HEK293T (cell line): ENCODE measurements at regions not wholly inside any gene's neighbourhood (a gene's known extent, or its start where the extent isn't known, plus 50 kb on each side); places are given as distances from the start of the nearest gene placed in this dataset.

Experiments
- CTCF ChIA-PET: fragments of 350-600 bp; formaldehyde crosslinking; extraction: SDS; loops from one replicate; lab custom pipeline; 2021; ENCODE audit warnings: antibody characterized with exemption, inconsistent platforms; lab: Yijun Ruan, JAX
- POLR2A ChIA-PET: fragments of 350-600 bp; formaldehyde crosslinking; extraction: SDS; loops from one replicate; lab custom pipeline; 2020; ENCODE audit warnings: antibody characterized with exemption, inconsistent platforms; lab: Yijun Ruan, JAX
- DNase-seq: peaks from one replicate; pipeline ENCODE4 v3.0.0; 2012; ENCODE audit warnings: mixed read lengths; ENCODE audit errors: extremely low spot score
- ARNT ChIP-seq: fragments of 450-650 bp; IDR thresholded peaks from 2 replicates; pipeline ENCODE4 v1.6.1; 2017; ENCODE audit warnings: mild to moderate bottlenecking
- BHLHE40 ChIP-seq: fragments of 450-650 bp; IDR thresholded peaks from 2 replicates; pipeline ENCODE4 v1.6.1; 2016; ENCODE audit warnings: mild to moderate bottlenecking, moderate library complexity, borderline replicate concordance
- CTBP1 ChIP-seq: fragments of 450-650 bp; IDR thresholded peaks from 2 replicates; pipeline ENCODE4 v1.6.1; 2016; ENCODE audit warnings: borderline replicate concordance
- ELF4 ChIP-seq: fragments of 450-650 bp; IDR thresholded peaks from 2 replicates; pipeline ENCODE4 v1.6.1; 2017; ENCODE audit warnings: antibody characterized with exemption
- FOXA1 ChIP-seq: fragments of 450-650 bp; IDR thresholded peaks from 2 replicates; pipeline ENCODE4 v1.6.1; 2016; ENCODE audit warnings: mild to moderate bottlenecking
- FOXK2 ChIP-seq: fragments of 450-650 bp; IDR thresholded peaks from 2 replicates; pipeline ENCODE4 v1.6.1; 2016; ENCODE audit warnings: mild to moderate bottlenecking
- FOXM1 ChIP-seq: fragments of 450-650 bp; IDR thresholded peaks from 2 replicates; pipeline ENCODE4 v1.6.1; 2017; ENCODE audit warnings: mild to moderate bottlenecking, borderline replicate concordance
- HDGF ChIP-seq: fragments of 450-650 bp; IDR thresholded peaks from 2 replicates; pipeline ENCODE4 v1.6.1; 2017; ENCODE audit warnings: antibody characterized with exemption, borderline replicate concordance
- L3MBTL2 ChIP-seq: fragments of 450-650 bp; conservative IDR thresholded peaks from 2 replicates; pipeline ENCODE4 v1.6.1; 2016; ENCODE audit warnings: mild to moderate bottlenecking
- LEF1 ChIP-seq: fragments of 450-650 bp; IDR thresholded peaks from 2 replicates; pipeline ENCODE4 v1.6.1; 2017; ENCODE audit warnings: mild to moderate bottlenecking, borderline replicate concordance
- NFRKB ChIP-seq: fragments of 450-650 bp; IDR thresholded peaks from 2 replicates; pipeline ENCODE4 v1.6.1; 2016; ENCODE audit warnings: mild to moderate bottlenecking, moderate library complexity
- SP1 ChIP-seq: fragments of 450-650 bp; IDR thresholded peaks from 2 replicates; pipeline ENCODE4 v1.6.1; 2017
- SUZ12 ChIP-seq: fragments of 450-650 bp; IDR thresholded peaks from 2 replicates; pipeline ENCODE4 v1.6.1; 2016; ENCODE audit warnings: mild to moderate bottlenecking
- TARDBP ChIP-seq: fragments of 450-650 bp; IDR thresholded peaks from 2 replicates; pipeline ENCODE4 v1.6.1; 2016
- ZNF384 ChIP-seq: fragments of 450-650 bp; IDR thresholded peaks from 2 replicates; pipeline ENCODE4 v1.6.1; 2016
- TF ChIP-seq, protein P1 (sequence below): fragments of 450-650 bp; IDR thresholded peaks from 2 replicates; pipeline ENCODE4 v1.6.1; 2016

DNA sequence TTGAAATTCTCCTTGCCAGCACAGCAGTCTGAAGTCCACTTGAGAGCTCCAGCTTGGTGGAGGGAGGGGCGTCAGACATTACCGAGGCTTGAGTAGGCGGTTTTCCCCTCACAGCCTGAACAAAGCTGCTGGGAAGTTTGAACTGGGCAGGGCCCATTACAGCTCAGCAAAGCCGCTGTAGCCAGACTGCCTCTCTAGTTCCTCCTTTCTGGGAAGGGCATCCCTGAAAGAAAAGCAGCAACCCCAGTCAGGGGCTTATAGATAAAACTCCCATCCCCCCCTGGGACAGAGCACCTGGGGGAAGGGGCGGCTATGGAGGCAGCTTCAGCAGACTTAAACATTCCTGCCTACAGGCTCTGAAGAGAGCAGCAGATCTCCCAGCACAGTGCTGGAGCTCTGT is 325.3 kb downstream of the GJA1 start:
- DNase-seq, result no peak
- TF ChIP-seq TARDBP, result no peak
- no peak for TF ChIP-seq ARNT
- no peak for TF ChIP-seq FOXA1
- no peak for TF ChIP-seq SUZ12
- TF ChIP-seq, protein P1, sequence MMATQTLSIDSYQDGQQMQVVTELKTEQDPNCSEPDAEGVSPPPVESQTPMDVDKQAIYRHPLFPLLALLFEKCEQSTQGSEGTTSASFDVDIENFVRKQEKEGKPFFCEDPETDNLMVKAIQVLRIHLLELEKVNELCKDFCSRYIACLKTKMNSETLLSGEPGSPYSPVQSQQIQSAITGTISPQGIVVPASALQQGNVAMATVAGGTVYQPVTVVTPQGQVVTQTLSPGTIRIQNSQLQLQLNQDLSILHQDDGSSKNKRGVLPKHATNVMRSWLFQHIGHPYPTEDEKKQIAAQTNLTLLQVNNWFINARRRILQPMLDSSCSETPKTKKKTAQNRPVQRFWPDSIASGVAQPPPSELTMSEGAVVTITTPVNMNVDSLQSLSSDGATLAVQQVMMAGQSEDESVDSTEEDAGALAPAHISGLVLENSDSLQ, result no peak
- TF ChIP-seq FOXK2, result no peak
- no peak for TF ChIP-seq SP1
- TF ChIP-seq CTBP1, result no peak
- no peak for TF ChIP-seq LEF1
- TF ChIP-seq ZNF384, result no peak
- no peak for TF ChIP-seq ELF4
- TF ChIP-seq NFRKB, result no peak
- CTCF ChIA-PET, result no interaction called here
- POLR2A ChIA-PET, result no interaction called here

DNA sequence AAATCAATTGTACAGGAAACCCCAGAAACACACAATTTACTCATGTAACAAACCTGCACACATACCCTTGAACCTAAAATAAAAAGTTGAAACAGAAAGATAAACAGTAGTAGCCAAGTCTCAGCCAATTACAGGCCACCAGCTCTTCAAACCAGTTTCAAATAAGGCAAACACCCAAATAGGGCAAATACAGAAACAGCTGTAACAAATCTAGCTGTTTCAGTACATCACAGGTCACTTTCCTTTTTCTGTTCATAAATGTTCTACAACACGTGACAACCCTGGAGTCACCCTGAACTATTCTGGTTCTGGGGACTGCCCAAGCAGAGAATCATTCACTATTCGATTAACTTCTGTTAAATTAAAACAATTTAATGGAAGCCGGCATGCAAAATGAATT is 329.0 kb downstream of the GJA1 start:
- ChIA-PET POLR2A (no interaction called here), CTCF (no interaction called here)
- DNase-seq, result no peak
- TF ChIP-seq SUZ12, result no peak
- no peak for TF ChIP-seq NFRKB
- TF ChIP-seq, protein P1, result no peak
- TF ChIP-seq ARNT, result no peak
- no peak for TF ChIP-seq SP1
- TF ChIP-seq LEF1, result no peak
- TF ChIP-seq ELF4, result no peak
- TF ChIP-seq FOXK2, result no peak
- no peak for TF ChIP-seq L3MBTL2
- no peak for TF ChIP-seq CTBP1
- no peak for TF ChIP-seq FOXA1

DNA sequence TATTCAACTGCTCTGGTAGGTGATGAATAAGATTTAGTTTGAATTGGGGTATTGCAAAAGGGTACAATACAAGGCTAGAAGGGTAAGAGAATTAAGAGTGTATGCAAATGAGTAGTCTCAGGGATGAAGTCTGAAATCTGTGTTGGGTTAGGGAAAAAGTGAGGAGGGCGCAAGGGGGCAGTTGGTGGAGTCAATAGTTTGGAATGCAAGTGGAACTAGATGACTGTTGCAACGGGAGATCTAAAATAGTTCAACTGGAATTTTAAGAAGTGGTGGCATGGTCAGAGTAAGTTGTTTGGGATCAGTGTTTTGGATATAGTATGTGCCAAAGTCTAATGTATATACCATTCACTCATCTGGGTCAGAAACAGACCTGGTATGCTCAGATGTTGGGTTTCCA is 329.6 kb downstream of the GJA1 start:
- no peak for DNase-seq
- ChIA-PET CTCF (interaction anchor here (0.5 kb wide), 1 partner anchor 36 kb away, joined by 3 read pairs; no protein-coding TSS in a partner anchor), POLR2A (no interaction called here)
- TF ChIP-seq HDGF (no peak), NFRKB (no peak), ARNT (no peak), ELF4 (no peak), FOXM1 (no peak), SP1 (no peak), ZNF384 (no peak), FOXK2 (no peak), SUZ12 (no peak), L3MBTL2 (no peak), FOXA1 (no peak), CTBP1 (no peak), LEF1 (no peak)

DNA sequence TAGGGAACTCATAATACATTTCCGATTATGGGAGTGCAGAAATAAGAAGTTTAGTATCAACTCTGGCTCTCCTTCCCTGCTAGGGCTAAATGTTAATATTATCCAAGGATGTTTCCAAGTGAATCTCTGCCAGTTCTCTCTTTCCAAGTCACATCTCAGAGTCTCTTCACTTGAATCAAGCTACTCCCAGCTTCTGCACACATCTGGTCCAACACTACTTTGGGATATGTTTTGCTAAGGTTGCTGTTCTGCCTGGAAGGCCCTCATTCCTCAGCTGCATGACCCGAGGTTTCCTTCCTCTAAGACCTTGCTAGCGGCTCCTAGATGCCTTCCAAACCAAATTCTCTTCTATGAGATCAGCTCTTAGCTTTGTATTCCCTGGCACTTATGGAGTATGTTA is 331.8 kb downstream of the GJA1 start:
- POLR2A ChIA-PET, result no interaction called here
- TF ChIP-seq FOXM1, result no peak
- TF ChIP-seq SP1, result no peak
- no peak for TF ChIP-seq HDGF
- TF ChIP-seq NFRKB, result no peak
- no peak for TF ChIP-seq CTBP1
- TF ChIP-seq LEF1, result no peak
- TF ChIP-seq SUZ12, result no peak
- no peak for TF ChIP-seq ZNF384
- TF ChIP-seq, protein P1, result no peak
- no peak for TF ChIP-seq FOXA1
- TF ChIP-seq ARNT, result no peak
- no peak for TF ChIP-seq BHLHE40
- no peak for TF ChIP-seq TARDBP
- no peak for DNase-seq
- CTCF ChIA-PET, result no interaction called here

DNA sequence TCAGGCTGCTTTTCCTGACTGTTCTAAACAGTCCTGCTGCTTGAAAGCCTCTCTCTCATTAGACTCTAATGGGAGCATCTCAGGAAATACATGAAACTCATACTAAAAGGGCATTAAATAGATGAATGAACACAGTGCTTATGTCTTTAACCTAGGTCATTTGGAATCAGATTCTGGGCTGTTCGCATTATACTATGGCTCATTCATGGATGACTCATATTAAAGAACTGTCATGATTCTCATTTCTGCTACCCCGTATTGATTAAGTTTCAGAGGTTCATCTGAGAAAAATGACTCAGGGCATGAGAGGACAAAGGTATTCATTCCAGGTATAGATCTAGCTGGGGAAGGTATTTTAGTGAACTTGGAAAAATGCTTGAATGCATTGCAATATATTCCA is 335.5 kb downstream of the GJA1 start:
- ChIA-PET CTCF (no interaction called here), POLR2A (no interaction called here)
- TF ChIP-seq BHLHE40 (no peak), TARDBP (no peak), ZNF384 (no peak), FOXK2 (no peak), L3MBTL2 (no peak), FOXM1 (no peak), HDGF (no peak), CTBP1 (no peak), NFRKB (no peak)
- TF ChIP-seq, protein P1, result no peak
- DNase-seq, result no peak
